HG02884 (cell line): ENCODE measurements at regions not wholly inside any gene's neighbourhood (a gene's known extent, or its start where the extent isn't known, plus 50 kb on each side); places are given as distances from the start of the nearest gene placed in this dataset.

ENCODE experiments used
- ATAC-seq: cut with Tn5 transposase; IDR thresholded peaks from one replicate; pipeline ENCODE4 v1.9.1; 2021; ENCODE audit warnings: mild to moderate bottlenecking, moderate library complexity; ENCODE audit not compliant: unreplicated experiment

DNA sequence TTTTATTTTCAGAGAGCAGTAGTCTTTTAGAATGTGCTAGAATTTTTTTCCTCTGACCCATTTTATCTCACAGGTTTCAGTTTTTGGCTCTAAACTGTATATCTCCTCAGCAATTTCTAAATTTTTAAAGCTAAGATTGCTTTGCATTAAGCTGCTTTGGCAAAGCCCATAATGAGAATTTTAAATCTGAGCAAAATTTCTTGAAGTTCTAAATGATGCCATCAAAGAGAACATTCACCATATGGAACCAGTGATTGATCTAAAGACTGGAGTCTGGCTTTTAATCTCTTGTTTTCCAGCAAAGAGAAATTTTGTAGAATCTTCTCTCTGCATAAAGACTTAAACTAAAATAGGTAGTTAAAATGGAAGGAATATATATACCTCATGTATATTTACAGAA, 313.6 kb downstream of the TBC1D32 start:
- ATAC-seq, result no peak

GRCh38 chr6:121008553-121008952, 325.7 kb downstream of the TBC1D32 start:
- peak; percentile 72 for ATAC-seq

DNA sequence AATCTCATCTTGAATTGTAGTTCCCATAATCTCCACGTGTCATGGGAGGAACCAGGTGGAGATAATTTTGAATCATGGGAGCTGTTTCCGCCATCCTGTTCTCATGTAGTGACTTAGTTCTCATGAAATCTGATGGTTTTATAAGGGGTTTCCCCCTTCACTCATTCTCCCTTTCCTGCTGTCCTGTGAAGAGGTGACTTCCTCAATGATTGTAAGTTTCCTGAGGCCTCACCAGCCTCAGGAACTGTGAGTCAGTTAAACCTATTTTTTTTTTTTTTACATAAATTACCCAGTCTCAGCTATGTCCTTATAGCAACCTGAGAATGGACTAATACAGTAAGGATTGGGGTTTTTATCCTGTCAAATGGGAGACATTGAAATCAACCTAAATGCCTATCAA, 328.3 kb downstream of the TBC1D32 start:
- no peak for ATAC-seq

DNA sequence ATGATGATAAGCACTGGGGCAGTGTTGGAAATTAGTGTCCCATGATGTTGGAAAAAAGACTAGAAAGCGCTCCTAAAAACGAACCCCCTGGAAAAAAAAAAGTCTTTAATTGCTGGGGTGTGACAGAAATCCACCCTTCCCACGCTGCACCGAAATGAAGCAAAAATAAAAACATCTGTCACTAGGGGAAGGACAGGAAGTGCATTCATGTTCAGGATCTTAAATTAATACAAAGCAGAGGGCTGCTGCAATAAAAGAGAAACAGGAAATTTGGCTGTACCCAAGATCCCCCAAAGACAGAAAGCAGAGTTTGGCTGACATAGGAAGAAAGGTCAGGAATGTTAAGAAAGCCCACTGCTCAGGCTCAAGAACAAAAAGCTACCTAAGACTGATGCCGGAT, 333.9 kb downstream of the TBC1D32 start:
- no peak for ATAC-seq

DNA sequence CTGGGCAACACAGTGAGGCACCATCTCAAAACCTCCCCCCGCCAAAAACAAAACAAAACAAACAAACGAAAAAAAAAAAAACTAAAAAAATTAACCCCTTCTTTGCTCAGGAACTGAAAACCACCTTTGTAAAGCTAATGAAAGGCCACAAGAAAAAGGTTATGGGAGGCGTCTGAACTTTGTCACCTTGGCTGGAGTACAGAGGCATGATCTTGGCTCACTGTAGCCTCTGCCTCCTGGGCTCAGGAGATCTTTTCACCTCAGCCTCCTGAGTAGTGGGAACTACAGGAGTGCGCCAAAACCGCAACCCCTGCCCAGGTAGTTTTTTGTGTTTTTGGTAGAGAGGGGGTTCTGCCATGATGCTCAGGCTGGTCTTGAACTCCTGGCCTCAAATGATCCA, 337.9 kb downstream of the TBC1D32 start:
- ATAC-seq, result no peak

- ATAC-seq, result no peak
These were observed 339.7 kb downstream of the TBC1D32 start for GRCh38 chr6:120994573-120994967.

DNA sequence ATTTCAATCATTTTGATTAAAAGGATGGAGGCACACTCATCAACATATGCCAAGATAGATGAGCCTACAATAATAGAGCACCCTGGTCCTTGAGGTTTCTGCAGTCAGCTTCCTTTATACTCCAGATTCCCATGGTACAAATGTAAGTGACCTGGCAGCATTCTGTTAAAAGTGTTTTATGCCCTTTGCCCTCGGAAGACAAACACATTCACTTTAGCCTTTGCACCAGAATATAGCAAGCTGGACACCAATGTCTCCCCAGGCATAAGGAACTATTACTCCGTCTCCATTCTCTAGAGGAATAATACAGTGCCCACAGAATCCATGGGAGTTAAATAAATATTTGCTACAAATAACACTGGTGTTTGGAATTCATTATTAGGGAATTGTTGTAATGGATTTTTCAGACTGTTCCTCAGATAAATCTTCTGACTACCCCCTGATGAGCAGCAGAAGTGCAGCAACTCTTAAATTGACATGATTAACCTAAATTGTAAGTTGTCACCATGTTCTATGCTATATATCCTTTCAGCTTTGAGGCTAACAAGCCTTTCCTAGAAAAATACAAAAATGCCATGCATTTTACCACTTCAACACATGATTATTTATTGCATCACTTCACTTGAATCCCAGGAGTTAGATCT, 340.2 kb downstream of the TBC1D32 start:
- no peak for ATAC-seq

DNA sequence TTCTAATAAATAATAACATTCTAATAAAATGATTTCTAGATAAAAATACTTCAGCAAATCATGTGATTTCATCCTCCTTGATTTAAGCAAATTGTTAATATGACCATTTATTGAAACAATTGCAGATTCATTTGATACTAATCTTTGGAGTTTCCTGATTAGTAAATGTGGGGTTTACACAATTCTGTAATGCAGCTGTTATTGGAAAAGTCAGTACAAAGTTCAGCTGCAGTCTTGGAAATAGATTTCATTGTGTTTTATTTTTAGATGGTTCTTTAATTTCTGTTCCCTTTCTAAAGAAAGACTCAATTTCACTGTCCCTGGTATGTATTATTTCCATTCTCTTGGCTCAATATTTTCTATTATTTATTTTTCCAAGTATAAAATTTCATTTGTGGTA, 342.0 kb downstream of the TBC1D32 start:
- ATAC-seq, result no peak

- ATAC-seq, result no peak
These were observed 343.4 kb downstream of the TBC1D32 start for GRCh38 chr6:120990866-120991265.

- no peak for ATAC-seq
These were observed 352.4 kb downstream of the TBC1D32 start for GRCh38 chr6:120981835-120982234.

GRCh38 chr6:120966321-120966720, 368.0 kb downstream of the TBC1D32 start:
- ATAC-seq, result peak; percentile 32

- ATAC-seq, result peak; percentile 48
These were observed 368.5 kb downstream of the TBC1D32 start for GRCh38 chr6:120965814-120966213.

DNA sequence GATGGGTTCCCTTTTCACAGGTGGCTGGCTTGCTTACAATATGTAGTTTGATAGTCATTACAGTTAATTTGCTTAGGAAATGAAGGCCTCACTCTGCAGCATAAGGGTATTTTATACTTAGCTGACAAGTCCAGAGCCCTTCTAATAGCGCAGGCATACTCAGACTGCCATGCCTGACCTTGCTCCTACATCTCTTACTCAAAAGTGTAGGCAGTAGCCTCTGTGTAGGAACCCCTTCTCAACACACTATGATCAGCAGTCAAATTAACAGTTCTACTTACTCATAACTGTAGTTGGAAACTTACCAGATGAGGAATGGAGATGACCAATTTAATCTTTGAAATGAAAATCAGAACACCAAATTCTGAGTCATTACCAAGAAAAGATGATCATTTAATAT, 373.5 kb downstream of the TBC1D32 start:
- peak; percentile 70 for ATAC-seq

- no peak for ATAC-seq
These were observed 380.2 kb downstream of the TBC1D32 start for GRCh38 chr6:120954111-120954510.

- no peak for ATAC-seq
These were observed 383.0 kb downstream of the TBC1D32 start for GRCh38 chr6:120951258-120951657.

DNA sequence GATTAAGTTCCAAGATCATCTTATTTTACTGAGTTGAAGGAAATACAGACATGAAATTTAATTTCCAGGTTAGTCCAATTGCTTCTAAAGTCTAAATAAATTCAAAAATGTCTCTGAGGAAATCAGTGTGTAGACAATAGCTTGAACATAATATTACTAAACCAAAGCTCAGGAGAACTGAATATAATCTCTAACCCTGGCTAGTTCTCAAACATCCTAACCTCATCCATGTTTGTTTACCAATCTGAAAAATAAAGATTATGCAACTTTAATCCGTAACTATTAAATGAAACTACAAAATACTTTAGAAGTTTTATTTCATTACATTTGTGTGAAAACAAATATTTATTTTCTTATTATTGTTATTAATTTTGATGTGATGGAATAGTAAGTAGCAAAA, 387.2 kb downstream of the TBC1D32 start:
- ATAC-seq, result no peak

DNA sequence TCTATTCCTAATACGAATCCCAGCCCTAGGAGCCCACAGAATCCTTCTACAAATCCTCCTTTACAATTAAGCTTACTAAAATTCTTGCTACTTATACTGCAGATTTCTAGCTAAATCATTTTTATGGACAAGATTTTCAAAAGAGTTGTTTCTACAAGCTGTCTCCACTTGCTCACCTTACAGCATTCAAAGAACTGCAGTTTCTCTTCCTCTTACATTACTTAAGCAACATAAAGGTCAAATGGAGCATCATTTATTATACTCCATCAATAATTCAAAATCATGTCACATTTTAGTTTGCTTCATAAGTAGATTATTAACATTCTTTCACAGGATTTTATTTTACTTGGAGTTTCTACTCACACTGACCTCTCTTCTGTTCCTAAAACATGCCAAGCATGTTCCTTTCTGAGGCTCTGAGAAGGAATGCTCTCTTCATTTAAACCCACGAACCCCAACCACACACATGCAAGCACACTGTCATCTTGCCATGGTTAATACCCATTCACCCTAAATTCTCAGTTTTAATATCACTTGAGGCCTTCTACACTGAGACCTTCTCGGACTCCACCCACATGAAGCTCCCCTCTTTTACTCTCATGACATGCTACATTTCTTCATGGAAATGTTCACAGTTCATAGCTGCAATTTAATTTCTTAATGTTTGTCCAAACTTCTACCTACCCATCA, 388.2 kb downstream of the TBC1D32 start:
- peak; percentile 69 for ATAC-seq

- peak; percentile 97 for ATAC-seq
These were observed 395.3 kb downstream of the TBC1D32 start for GRCh38 chr6:120938876-120939472.

DNA sequence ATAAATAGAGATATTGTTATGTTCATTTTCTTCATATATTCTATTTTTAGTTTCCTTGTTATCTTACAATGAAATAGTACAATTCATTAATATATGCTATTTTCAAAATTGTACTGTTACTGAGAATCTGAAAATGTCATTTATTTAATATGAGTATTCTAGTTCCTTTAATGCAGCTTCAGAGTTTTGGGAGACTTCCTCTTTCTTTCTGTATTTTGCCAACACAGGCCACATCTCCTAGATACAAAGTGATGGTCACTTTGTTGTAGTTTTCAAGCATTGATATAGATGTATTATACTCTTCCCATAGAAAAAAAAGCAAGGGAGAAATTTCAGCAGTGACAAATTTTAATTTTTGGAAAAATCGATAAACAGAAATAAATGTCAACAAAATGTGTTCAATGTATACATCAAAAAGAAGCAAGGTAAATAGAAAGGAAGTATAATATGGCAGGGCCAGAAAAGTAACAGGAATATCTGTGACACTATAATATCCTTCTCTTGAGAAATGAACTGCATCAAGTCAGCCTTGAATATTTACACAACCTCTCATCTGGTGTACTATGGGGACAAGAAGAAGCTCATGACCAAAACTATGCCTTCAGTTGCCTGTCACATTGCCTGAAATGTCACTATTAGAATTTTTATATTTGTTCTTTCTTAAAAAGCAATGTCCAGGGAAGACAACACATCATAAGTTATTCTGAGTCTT, 396.0 kb downstream of the TBC1D32 start:
- ATAC-seq, result peak; percentile 45

GRCh38 chr6:120935908-120936307, 398.4 kb downstream of the TBC1D32 start:
- ATAC-seq, result no peak

- no peak for ATAC-seq
These were observed 399.3 kb downstream of the TBC1D32 start for GRCh38 chr6:120935016-120935415.
